ENCODE measurements at regions not wholly inside any gene's neighbourhood (a gene's known extent, or its start where the extent isn't known, plus 50 kb on each side); places are given as distances from the start of the nearest gene placed in this dataset.
"Not testable (repeated sequence)": the region's sequence is repeated elsewhere in the genome, so short reads cannot be mapped to it uniquely, and the experiment has no call there.

DNA sequence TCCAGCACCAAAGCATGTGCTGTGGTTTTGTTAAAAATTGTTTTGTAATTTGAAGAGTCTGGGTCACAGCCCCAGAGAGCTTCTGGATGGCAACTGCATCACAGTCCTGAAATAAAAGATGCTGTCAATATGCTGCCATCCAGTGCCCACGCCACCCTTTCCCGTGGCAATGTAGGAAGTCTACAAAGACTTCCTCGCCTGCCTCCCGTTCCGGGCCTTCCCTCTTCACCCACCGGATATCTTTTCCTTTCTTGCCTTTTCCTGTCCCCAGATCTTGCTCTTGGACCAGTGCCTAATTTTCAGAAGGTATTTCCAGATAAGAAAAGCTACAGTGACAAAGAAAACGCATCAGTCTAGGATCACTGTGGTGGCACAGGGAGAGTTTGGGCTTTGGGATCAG is 85.3 kb upstream of the RNU6-1 start:
- no peak overlapping the region for H3K4me3 ChIP-seq (ENCODE audit: low read depth, low read length)
- DNase-seq (ENCODE audit: low read depth) = no peak
- in situ Hi-C loops (cut with HindIII; ENCODE audit: low sequenced_read_pairs) = no loop called here
- TF ChIP-seq CTCF (IDR thresholded peaks at IDR 0.05; ENCODE audit: low read depth, low read length, missing control alignments) = no peak

DNA sequence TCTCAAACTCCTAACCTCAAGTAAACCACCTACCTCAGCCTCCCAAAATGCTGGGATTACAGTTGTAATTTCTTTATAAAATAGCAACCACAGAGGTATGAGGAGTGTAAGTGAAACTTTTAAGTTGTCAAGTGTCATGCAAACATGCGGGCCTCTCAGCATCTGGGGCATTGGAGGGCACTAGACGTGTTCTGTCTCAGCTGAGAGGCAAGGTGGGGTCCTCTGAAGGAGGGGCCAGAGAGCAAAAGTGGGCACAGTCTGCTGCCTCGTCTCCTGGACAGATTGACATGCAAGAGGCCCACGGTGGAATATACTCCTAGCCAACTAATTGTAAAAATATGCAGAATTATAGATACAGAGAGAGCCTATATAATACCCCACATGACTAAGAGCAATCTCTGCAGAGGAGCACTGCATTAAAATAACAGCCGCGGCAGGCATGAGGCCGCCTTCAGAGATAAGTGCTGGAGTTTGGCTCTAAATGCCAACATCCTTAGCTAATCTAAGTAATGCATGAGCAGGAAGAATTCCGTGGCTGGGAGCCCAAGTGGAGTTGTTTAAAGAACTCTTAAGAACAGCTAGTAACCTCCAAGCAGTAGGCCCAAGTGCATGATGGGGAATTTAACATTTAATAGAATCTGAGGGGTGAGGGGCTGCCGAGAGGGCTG is 87.8 kb upstream of the RNU6-1 start:
- no peak for TF ChIP-seq CTCF (IDR thresholded peaks at IDR 0.05; ENCODE audit: low read depth, low read length, missing control alignments)

DNA sequence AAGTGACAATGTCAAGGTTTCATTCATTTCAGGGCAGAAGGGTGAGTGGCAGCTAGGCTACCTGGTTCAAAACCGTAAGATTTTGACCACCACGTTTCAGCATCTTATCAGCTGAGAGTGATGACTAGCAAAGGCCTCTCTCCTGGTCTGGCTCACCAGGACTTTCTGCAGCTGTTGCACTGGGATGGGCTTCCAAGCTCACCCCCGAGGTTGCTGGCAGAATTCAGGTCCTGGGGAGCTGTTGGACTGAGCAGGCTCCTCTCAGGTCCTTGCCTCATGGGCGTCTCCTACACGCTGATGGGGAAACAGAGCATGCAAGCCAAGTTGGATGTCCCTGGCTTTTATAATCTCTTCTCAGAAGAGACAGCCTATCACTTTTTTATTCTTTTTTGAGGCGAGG is 88.8 kb upstream of the RNU6-1 start:
- no peak for TF ChIP-seq CTCF (IDR thresholded peaks at IDR 0.05; ENCODE audit: low read depth, low read length, missing control alignments)
- no peak for DNase-seq (ENCODE audit: low read depth)
- no peak overlapping the region for H3K4me3 ChIP-seq (ENCODE audit: low read depth, low read length)
- in situ Hi-C loops (cut with HindIII; ENCODE audit: low sequenced_read_pairs) = no loop called here

More for the DNA sequence above, 87.8 kb upstream of the RNU6-1 start:
- DNase-seq (ENCODE audit: low read depth) = peak; percentile 86
- H3K4me3 ChIP-seq (ENCODE audit: low read depth, low read length) = no peak overlapping the region
- in situ Hi-C loops (cut with HindIII; ENCODE audit: low sequenced_read_pairs) = no loop called here

DNA sequence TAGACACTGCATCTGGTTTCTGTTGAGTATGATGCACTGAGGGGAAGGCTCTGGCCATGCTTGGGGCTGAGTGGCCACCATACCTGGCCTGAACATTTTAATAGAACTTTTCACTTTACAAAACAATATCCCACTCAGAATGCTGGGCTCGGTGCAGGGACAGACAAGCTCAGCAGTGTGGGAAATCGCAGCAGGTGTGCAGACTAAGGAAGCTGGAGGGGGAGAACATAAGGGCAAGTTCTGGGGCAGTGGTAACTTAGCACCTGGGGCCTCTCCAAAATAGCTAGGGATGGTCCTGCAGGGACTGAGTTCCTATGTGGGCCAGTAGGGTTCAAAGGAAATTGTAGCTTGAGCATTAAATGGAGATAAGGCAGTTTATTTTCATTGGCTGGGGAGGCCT is 90.9 kb upstream of the RNU6-1 start:
- no peak for TF ChIP-seq CTCF (IDR thresholded peaks at IDR 0.05; ENCODE audit: low read depth, low read length, missing control alignments)
- H3K4me3 ChIP-seq (ENCODE audit: low read depth, low read length) = no peak overlapping the region
- in situ Hi-C loops (cut with HindIII; ENCODE audit: low sequenced_read_pairs) = no loop called here
- no peak for DNase-seq (ENCODE audit: low read depth)

- in situ Hi-C loops (cut with HindIII; ENCODE audit: low sequenced_read_pairs) = no loop called here
- DNase-seq (ENCODE audit: low read depth) = no peak
- no peak overlapping the region for H3K4me3 ChIP-seq (ENCODE audit: low read depth, low read length)
- no peak for TF ChIP-seq CTCF (IDR thresholded peaks at IDR 0.05; ENCODE audit: low read depth, low read length, missing control alignments)
Observed at GRCh38 chr15:67931861-67932260, 92.0 kb upstream of the RNU6-1 start.

GRCh38 chr15:67934126-67934525 is 94.3 kb upstream of the RNU6-1 start:
- H3K4me3 ChIP-seq (ENCODE audit: low read depth, low read length); in situ Hi-C loops (cut with HindIII; ENCODE audit: low sequenced_read_pairs); DNase-seq (ENCODE audit: low read depth): not testable (repeated sequence)

DNA sequence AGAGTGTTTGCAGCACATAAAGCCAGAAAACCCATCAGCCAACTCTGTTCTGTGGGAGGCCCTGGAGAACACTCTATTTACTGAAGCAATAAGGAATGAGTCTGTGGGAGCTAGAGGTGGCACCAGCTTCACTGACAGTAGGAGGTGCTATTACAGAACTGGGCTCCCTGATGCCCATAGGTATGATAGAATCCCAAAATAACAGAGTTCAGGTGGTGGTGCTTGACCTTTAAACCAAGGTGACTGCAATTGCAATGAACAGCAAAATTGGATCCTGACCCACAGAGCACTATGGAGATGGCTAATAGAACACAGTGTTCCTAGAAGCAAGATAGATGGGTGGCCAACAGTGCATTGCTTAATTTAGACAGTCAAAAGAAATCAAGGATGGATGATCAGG is 95.4 kb upstream of the RNU6-1 start:
- no peak for TF ChIP-seq CTCF (IDR thresholded peaks at IDR 0.05; ENCODE audit: low read depth, low read length, missing control alignments)

More for the DNA sequence above, 95.4 kb upstream of the RNU6-1 start:
- no peak overlapping the region for H3K4me3 ChIP-seq (ENCODE audit: low read depth, low read length)
- no peak for DNase-seq (ENCODE audit: low read depth)
- in situ Hi-C loops (cut with HindIII; ENCODE audit: low sequenced_read_pairs) = no loop called here

Data from astrocyte of the cerebellum (primary cell).